ENCODE measurements at regions not wholly inside any gene's neighbourhood (a gene's known extent, or its start where the extent isn't known, plus 50 kb on each side); places are given as distances from the start of the nearest gene placed in this dataset.

DNA sequence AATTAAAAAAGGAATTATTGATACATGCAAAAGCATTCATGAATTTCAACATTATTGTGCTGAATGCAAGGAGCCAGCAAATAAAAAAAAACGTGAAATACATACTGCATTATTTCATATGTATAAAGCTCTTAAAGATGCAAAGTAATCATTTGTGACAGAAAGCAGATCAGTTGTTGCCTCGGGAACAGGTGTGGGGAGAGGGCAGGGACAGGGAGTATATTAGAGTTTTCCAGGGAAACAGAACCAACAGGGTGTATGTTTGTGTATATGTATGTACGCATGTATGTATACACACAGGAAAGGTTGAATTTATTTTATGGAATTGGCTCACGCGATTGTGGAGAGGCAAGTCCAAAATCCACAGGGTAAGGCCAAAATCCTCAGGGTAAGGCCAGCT, 502.9 kb upstream of the ARGLU1 start:
- TF ChIP-seq, protein P1, sequence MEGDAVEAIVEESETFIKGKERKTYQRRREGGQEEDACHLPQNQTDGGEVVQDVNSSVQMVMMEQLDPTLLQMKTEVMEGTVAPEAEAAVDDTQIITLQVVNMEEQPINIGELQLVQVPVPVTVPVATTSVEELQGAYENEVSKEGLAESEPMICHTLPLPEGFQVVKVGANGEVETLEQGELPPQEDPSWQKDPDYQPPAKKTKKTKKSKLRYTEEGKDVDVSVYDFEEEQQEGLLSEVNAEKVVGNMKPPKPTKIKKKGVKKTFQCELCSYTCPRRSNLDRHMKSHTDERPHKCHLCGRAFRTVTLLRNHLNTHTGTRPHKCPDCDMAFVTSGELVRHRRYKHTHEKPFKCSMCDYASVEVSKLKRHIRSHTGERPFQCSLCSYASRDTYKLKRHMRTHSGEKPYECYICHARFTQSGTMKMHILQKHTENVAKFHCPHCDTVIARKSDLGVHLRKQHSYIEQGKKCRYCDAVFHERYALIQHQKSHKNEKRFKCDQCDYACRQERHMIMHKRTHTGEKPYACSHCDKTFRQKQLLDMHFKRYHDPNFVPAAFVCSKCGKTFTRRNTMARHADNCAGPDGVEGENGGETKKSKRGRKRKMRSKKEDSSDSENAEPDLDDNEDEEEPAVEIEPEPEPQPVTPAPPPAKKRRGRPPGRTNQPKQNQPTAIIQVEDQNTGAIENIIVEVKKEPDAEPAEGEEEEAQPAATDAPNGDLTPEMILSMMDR (tag by site-specific recombination; IDR thresholded peaks at IDR 0.05): no peak
- no peak for TF ChIP-seq ZNF155 (tag by site-specific recombination; IDR thresholded peaks at IDR 0.05)
- no peak for TF ChIP-seq ZNF792 (tag by site-specific recombination; IDR thresholded peaks at IDR 0.05)
- TF ChIP-seq, protein P2, sequence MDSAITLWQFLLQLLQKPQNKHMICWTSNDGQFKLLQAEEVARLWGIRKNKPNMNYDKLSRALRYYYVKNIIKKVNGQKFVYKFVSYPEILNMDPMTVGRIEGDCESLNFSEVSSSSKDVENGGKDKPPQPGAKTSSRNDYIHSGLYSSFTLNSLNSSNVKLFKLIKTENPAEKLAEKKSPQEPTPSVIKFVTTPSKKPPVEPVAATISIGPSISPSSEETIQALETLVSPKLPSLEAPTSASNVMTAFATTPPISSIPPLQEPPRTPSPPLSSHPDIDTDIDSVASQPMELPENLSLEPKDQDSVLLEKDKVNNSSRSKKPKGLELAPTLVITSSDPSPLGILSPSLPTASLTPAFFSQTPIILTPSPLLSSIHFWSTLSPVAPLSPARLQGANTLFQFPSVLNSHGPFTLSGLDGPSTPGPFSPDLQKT (IDR thresholded peaks at IDR 0.05; ENCODE audit: borderline replicate concordance, low read depth, low read length): no peak
- TF ChIP-seq ZNF335 (tag by site-specific recombination; conservative IDR thresholded peaks at IDR 0.05): no peak
- TF ChIP-seq, protein P3, sequence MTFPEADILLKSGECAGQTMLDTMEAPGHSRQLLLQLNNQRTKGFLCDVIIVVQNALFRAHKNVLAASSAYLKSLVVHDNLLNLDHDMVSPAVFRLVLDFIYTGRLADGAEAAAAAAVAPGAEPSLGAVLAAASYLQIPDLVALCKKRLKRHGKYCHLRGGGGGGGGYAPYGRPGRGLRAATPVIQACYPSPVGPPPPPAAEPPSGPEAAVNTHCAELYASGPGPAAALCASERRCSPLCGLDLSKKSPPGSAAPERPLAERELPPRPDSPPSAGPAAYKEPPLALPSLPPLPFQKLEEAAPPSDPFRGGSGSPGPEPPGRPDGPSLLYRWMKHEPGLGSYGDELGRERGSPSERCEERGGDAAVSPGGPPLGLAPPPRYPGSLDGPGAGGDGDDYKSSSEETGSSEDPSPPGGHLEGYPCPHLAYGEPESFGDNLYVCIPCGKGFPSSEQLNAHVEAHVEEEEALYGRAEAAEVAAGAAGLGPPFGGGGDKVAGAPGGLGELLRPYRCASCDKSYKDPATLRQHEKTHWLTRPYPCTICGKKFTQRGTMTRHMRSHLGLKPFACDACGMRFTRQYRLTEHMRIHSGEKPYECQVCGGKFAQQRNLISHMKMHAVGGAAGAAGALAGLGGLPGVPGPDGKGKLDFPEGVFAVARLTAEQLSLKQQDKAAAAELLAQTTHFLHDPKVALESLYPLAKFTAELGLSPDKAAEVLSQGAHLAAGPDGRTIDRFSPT (tag by site-specific recombination; IDR thresholded peaks at IDR 0.05): no peak
- no peak for TF ChIP-seq ZNF324 (tag by site-specific recombination; IDR thresholded peaks at IDR 0.05)
- TF ChIP-seq, protein P4, sequence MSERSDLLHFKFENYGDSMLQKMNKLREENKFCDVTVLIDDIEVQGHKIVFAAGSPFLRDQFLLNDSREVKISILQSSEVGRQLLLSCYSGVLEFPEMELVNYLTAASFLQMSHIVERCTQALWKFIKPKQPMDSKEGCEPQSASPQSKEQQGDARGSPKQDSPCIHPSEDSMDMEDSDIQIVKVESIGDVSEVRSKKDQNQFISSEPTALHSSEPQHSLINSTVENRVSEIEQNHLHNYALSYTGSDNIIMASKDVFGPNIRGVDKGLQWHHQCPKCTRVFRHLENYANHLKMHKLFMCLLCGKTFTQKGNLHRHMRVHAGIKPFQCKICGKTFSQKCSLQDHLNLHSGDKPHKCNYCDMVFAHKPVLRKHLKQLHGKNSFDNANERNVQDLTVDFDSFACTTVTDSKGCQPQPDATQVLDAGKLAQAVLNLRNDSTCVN (tag by site-specific recombination; optimal IDR thresholded peaks at IDR 0.05): no peak
